ENCODE measurements at regions not wholly inside any gene's neighbourhood (a gene's known extent, or its start where the extent isn't known, plus 50 kb on each side); places are given as distances from the start of the nearest gene placed in this dataset.

GRCh38 chr6:154613137-154613676, 102.7 kb upstream of the CNKSR3 start:
- TF ChIP-seq, protein P1, sequence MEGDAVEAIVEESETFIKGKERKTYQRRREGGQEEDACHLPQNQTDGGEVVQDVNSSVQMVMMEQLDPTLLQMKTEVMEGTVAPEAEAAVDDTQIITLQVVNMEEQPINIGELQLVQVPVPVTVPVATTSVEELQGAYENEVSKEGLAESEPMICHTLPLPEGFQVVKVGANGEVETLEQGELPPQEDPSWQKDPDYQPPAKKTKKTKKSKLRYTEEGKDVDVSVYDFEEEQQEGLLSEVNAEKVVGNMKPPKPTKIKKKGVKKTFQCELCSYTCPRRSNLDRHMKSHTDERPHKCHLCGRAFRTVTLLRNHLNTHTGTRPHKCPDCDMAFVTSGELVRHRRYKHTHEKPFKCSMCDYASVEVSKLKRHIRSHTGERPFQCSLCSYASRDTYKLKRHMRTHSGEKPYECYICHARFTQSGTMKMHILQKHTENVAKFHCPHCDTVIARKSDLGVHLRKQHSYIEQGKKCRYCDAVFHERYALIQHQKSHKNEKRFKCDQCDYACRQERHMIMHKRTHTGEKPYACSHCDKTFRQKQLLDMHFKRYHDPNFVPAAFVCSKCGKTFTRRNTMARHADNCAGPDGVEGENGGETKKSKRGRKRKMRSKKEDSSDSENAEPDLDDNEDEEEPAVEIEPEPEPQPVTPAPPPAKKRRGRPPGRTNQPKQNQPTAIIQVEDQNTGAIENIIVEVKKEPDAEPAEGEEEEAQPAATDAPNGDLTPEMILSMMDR (IDR thresholded peaks at IDR 0.05; ENCODE audit: low read depth, low read length, missing input control), result no peak
- TF ChIP-seq RAD21 (IDR thresholded peaks at IDR 0.05), result no peak
- TF ChIP-seq GABPA (IDR thresholded peaks at IDR 0.05 in 1 of 2, conservative IDR thresholded peaks at IDR 0.05 in 1 of 2), result no peak
- TF ChIP-seq JUND (IDR thresholded peaks at IDR 0.05), result no peak
